ENCODE measurements at regions not wholly inside any gene's neighbourhood (a gene's known extent, or its start where the extent isn't known, plus 50 kb on each side); places are given as distances from the start of the nearest gene placed in this dataset.

DNA sequence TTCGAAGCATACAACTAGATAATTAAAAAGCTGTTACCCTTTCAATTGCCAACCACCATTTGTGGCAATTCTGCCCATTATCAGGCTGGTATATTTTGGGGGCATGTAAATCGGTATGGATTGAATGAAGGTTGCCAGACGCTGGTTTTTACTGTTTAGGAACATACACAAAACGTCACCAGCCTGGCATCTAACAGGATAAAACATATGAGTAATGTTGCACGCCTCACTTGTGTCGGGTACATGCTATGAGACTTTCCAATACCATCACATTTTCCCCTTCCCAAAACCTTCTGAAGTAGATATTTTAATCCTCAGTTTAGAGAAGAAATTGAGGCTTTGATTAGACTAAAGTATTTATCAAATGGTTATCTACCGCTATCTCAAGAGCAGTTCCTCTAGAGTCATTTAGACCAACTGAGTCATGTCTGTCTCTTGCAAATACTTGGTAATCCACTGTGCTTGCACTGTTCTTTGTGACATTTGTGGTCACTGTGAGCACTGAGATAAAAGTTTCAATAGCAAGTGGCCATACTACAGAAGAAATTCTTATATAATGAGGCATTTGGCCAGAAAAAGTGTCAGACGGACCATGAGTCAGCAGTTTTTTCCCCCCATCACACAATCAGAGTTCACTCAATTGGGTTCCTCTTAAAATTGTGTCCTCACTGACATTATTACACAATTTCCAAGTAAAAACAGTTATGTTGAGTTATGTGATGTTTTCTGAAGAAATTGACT is 498.7 kb downstream of the NXPH1 start:
- no peak for DNase-seq

More for the DNA sequence above, 498.7 kb downstream of the NXPH1 start:
- no peaks in the 10 kb centered on the region for H3K27me3 ChIP-seq (ENCODE audit: control insufficient read depth, insufficient read depth, low read length)
- no peak overlapping the region for H2BK20ac ChIP-seq (ENCODE audit: low read depth, low read length)
- intact Hi-C loops (cut with micrococcal nuclease), result no loop called here
- H3K79me1 ChIP-seq (ENCODE audit: low read depth in 1 of 2, low read length in 2 of 2), result no peaks in the 10 kb centered on the region
- in situ Hi-C loops (cut with MboI; ENCODE audit: low sequenced_read_pairs), result no loop called here
- H3K9me3 ChIP-seq (ENCODE audit: control insufficient read depth, insufficient read depth, low read length), result peaks cover 3% of the 10 kb centered on the region; the same call in 1 of the 2 replicates
- no peak overlapping the region for H4K8ac ChIP-seq (ENCODE audit: low read depth in 2 of 2, low read length in 2 of 2)
- H3K4me3 ChIP-seq (ENCODE audit: insufficient read depth, low read depth, low read length), result no peak overlapping the region
- no peak overlapping the region for H3K4me2 ChIP-seq (ENCODE audit: low read depth, low read length)
- no peak overlapping the region for H2BK15ac ChIP-seq (ENCODE audit: low read depth, low read length)
- no CpG with 5 or more reads among the region's 8 CpGs for WGBS, 2 experiments (ENCODE audit: extremely low coverage in 2 of 2, insufficient read length in 1 of 2)
- H3K9me1 ChIP-seq (ENCODE audit: insufficient read depth, low read length), result no peaks in the 10 kb centered on the region
- no peak overlapping the region for H2BK5ac ChIP-seq (ENCODE audit: low read depth, low read length, poor library complexity, severe bottlenecking)
- H3K27ac ChIP-seq (ENCODE audit: insufficient read depth, low read length), result no peak overlapping the region
- H3K23ac ChIP-seq (ENCODE audit: low read depth, low read length), result no peak overlapping the region
- H2BK120ac ChIP-seq (ENCODE audit: low read depth, low read length), result no peak overlapping the region
- no peak overlapping the region for H3K14ac ChIP-seq (replicated peaks; ENCODE audit: low read depth, low read length)
- ATAC-seq (ENCODE audit: low read depth), result no peak
- H4K5ac ChIP-seq (ENCODE audit: low read depth, low read length), result no peak overlapping the region
- ChIA-PET CTCF (no interaction called here), POLR2A (ENCODE audit: unreplicated experiment) (no interaction called here)
- H3K4ac ChIP-seq (ENCODE audit: low read depth, low read length), result no peak overlapping the region
- no peak overlapping the region for H2AFZ ChIP-seq (replicated peaks; ENCODE audit: low read length, poor library complexity)
- dilution Hi-C loops (cut with HindIII; ENCODE audit: low sequenced_read_pairs, unreplicated experiment), result no loop called here
- H2AK9ac ChIP-seq (replicated peaks; ENCODE audit: low read depth, low read length, poor library complexity), result no peak overlapping the region
- no peak overlapping the region for H3K18ac ChIP-seq (ENCODE audit: low read depth, low read length)
- no peak overlapping the region for H4K91ac ChIP-seq (ENCODE audit: insufficient read depth, low read depth, low read length)
- no peaks in the 10 kb centered on the region for H3K4me1 ChIP-seq (ENCODE audit: control insufficient read depth, insufficient read depth, low read length)
- no peaks in the 10 kb centered on the region for H3K36me3 ChIP-seq (ENCODE audit: control insufficient read depth, insufficient read depth, low read length)
- no peaks in the 10 kb centered on the region for H4K20me1 ChIP-seq (ENCODE audit: insufficient read depth, low read length)
- no peak overlapping the region for H3K56ac ChIP-seq (ENCODE audit: extremely low read depth, insufficient read depth, low read length)
- H3K9ac ChIP-seq (ENCODE audit: low read depth, low read length), result no peak overlapping the region
- no TSS peak for BruUV-seq (replicated peaks)
- TF ChIP-seq BHLHE40 (IDR thresholded peaks at IDR 0.05; ENCODE audit: low read depth, low read length) (no peak), RFX5 (IDR thresholded peaks at IDR 0.05; ENCODE audit: low read depth, low read length) (no peak), NFE2L2 (IDR thresholded peaks at IDR 0.05; ENCODE audit: low read depth, low read length) (peak; percentile 87), MAFK (IDR thresholded peaks at IDR 0.05; ENCODE audit: low read depth, low read length) (peak; percentile 56; the same call in 1 of the 2 replicates), FOS (IDR thresholded peaks at IDR 0.05; ENCODE audit: low read depth, low read length) (no peak), CEBPB (IDR thresholded peaks at IDR 0.05; ENCODE audit: low read depth, low read length) (no peak), CHD1 (IDR thresholded peaks at IDR 0.05; ENCODE audit: low read depth, low read length) (no peak), RAD21 (IDR thresholded peaks at IDR 0.05; ENCODE audit: low read length) (no peak)
- TF ChIP-seq, protein P1, sequence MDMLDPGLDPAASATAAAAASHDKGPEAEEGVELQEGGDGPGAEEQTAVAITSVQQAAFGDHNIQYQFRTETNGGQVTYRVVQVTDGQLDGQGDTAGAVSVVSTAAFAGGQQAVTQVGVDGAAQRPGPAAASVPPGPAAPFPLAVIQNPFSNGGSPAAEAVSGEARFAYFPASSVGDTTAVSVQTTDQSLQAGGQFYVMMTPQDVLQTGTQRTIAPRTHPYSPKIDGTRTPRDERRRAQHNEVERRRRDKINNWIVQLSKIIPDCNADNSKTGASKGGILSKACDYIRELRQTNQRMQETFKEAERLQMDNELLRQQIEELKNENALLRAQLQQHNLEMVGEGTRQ (IDR thresholded peaks at IDR 0.05; ENCODE audit: low read depth, low read length), result no peak
- TF ChIP-seq, protein P2, sequence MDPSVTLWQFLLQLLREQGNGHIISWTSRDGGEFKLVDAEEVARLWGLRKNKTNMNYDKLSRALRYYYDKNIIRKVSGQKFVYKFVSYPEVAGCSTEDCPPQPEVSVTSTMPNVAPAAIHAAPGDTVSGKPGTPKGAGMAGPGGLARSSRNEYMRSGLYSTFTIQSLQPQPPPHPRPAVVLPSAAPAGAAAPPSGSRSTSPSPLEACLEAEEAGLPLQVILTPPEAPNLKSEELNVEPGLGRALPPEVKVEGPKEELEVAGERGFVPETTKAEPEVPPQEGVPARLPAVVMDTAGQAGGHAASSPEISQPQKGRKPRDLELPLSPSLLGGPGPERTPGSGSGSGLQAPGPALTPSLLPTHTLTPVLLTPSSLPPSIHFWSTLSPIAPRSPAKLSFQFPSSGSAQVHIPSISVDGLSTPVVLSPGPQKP (IDR thresholded peaks at IDR 0.05; ENCODE audit: borderline replicate concordance, low read depth, low read length), result no peak
- no peak overlapping the region for H2AK5ac ChIP-seq (ENCODE audit: low read depth, low read length)

All from IMR-90 (cell line).